ENCODE measurements at regions not wholly inside any gene's neighbourhood (a gene's known extent, or its start where the extent isn't known, plus 50 kb on each side); places are given as distances from the start of the nearest gene placed in this dataset.

DNA sequence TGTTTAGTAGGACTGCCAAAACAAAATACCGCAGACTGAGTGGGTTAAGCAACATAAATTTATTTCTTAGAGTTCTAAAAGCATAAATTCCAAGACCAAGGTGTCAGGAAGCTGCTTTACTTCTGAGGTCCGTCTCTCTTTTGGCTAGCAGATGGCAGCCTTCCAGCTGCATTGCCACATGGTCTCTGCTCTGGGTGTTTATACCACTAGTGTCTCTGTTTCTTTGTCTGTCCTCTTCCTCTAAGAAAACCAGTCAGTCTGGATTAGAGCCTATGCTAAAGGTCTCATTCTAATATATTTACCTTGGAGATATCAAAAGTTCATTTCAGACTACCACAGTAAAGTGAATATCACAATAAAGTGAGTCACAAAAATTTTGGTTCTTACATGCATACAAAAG is 519.8 kb downstream of the COL11A1 start:
- no peak for DNase-seq (ENCODE audit: low spot score)
- no peaks in the 10 kb centered on the region for H3K9me3 Mint-ChIP-seq (ENCODE audit: unreplicated experiment)
- TF ChIP-seq, protein P1, sequence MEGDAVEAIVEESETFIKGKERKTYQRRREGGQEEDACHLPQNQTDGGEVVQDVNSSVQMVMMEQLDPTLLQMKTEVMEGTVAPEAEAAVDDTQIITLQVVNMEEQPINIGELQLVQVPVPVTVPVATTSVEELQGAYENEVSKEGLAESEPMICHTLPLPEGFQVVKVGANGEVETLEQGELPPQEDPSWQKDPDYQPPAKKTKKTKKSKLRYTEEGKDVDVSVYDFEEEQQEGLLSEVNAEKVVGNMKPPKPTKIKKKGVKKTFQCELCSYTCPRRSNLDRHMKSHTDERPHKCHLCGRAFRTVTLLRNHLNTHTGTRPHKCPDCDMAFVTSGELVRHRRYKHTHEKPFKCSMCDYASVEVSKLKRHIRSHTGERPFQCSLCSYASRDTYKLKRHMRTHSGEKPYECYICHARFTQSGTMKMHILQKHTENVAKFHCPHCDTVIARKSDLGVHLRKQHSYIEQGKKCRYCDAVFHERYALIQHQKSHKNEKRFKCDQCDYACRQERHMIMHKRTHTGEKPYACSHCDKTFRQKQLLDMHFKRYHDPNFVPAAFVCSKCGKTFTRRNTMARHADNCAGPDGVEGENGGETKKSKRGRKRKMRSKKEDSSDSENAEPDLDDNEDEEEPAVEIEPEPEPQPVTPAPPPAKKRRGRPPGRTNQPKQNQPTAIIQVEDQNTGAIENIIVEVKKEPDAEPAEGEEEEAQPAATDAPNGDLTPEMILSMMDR (IDR thresholded peaks at IDR 0.05; ENCODE audit: unreplicated experiment): no peak
- H3K36me3 Mint-ChIP-seq (ENCODE audit: low read depth, unreplicated experiment): no peaks in the 10 kb centered on the region
- H3K27ac Mint-ChIP-seq (ENCODE audit: unreplicated experiment): no peak overlapping the region
- peaks cover 11% of the 10 kb centered on the region for H3K4me1 Mint-ChIP-seq (ENCODE audit: unreplicated experiment)
- no peaks in the 10 kb centered on the region for H3K27me3 Mint-ChIP-seq (ENCODE audit: unreplicated experiment)
- H3K4me3 Mint-ChIP-seq (ENCODE audit: unreplicated experiment): no peak overlapping the region

DNA sequence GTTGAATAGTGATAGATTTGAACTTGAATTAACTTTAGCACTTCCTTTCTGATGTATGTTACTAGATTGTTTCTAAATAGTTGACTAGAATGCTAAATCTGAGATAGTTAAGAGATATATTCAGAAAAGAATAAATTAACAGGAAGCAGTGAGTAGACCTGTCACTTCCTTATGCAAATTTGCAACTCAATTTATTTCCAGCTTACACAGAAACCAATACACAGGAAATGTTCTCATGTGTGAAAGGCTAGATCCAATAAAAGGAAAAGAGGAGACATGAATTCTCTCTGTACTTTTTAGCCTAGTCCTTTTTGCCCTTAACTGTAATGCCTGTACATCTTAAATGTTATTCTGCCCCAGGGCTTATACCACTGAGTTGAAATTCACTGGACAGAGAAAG is 522.3 kb downstream of the COL11A1 start:
- H3K4me3 Mint-ChIP-seq (ENCODE audit: unreplicated experiment): no peak overlapping the region
- no peaks in the 10 kb centered on the region for H3K36me3 Mint-ChIP-seq (ENCODE audit: low read depth, unreplicated experiment)
- peaks cover 11% of the 10 kb centered on the region for H3K4me1 Mint-ChIP-seq (ENCODE audit: unreplicated experiment)
- DNase-seq (ENCODE audit: low spot score): no peak
- H3K9me3 Mint-ChIP-seq (ENCODE audit: unreplicated experiment): no peaks in the 10 kb centered on the region
- no peaks in the 10 kb centered on the region for H3K27me3 Mint-ChIP-seq (ENCODE audit: unreplicated experiment)
- TF ChIP-seq, protein P1 (IDR thresholded peaks at IDR 0.05; ENCODE audit: unreplicated experiment): no peak
- no peak overlapping the region for H3K27ac Mint-ChIP-seq (ENCODE audit: unreplicated experiment)

DNA sequence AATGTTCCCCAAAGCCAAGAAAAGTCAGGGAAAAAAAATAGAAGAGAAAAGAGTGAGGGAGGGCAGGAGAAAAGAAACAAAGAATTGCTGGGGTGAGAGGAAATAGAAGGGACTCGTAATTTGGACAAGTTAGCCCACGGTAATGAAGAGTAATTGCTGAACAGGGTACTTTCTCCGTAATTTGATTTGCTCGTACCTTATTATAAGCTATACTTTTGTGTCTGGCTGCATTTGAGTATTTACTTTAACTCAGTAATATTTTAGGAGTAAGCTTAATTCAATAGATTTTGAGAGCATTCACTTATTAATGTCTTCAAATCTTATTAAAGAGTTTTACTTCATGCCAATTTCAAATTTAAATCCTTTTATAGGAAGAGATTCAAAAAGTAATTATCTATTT is 527.5 kb downstream of the COL11A1 start:
- Mint-ChIP-seq H3K4me1 (ENCODE audit: unreplicated experiment) (no peaks in the 10 kb centered on the region), H3K4me3 (ENCODE audit: unreplicated experiment) (no peak overlapping the region), H3K36me3 (ENCODE audit: low read depth, unreplicated experiment) (no peaks in the 10 kb centered on the region), H3K9me3 (ENCODE audit: unreplicated experiment) (no peaks in the 10 kb centered on the region), H3K27ac (ENCODE audit: unreplicated experiment) (no peak overlapping the region), H3K27me3 (ENCODE audit: unreplicated experiment) (no peaks in the 10 kb centered on the region)
- no peak for DNase-seq (ENCODE audit: low spot score)
- TF ChIP-seq, protein P1 (IDR thresholded peaks at IDR 0.05; ENCODE audit: unreplicated experiment): no peak

DNA sequence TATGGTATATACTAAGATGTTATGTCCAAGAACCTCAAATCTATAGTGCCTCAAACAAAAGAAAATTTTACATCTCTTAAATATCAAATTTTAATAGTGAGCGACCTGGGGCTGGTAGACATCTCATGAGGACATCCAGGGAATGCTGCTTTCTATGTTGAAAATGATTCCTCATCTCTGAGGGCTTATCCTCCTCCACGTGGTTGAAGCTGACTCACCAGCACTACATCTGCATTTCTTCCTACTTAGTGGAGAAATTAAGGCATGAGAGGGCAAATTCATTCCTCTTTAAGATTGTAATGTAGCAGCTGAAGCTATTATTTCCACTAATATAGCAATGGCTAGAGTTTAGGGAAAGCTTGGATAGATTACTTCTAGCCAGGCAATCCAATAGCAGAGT is 529.5 kb downstream of the COL11A1 start:
- Mint-ChIP-seq H3K9me3 (ENCODE audit: unreplicated experiment) (no peaks in the 10 kb centered on the region), H3K36me3 (ENCODE audit: low read depth, unreplicated experiment) (no peaks in the 10 kb centered on the region), H3K4me3 (ENCODE audit: unreplicated experiment) (no peak overlapping the region), H3K27ac (ENCODE audit: unreplicated experiment) (no peak overlapping the region), H3K4me1 (ENCODE audit: unreplicated experiment) (no peaks in the 10 kb centered on the region), H3K27me3 (ENCODE audit: unreplicated experiment) (no peaks in the 10 kb centered on the region)
- DNase-seq (ENCODE audit: low spot score): no peak
- TF ChIP-seq, protein P1 (IDR thresholded peaks at IDR 0.05; ENCODE audit: unreplicated experiment): no peak

DNA sequence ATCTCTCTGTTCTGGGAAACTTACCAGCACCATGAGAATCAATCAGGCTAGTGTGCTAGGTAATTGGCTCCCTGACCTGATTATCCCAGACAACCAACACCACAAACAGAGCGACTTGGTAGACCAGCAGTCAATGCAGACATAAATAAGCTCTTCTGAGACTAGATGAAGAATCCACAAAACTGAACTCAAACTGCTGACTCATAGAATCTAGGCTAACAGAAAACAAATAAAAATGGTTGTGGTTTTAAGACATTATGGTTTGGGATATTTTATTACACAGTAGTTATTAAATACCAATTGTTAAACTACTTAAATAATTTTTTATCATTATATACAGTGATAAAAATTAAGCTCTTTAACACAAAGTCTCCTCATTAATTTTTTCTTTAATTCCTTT is 535.7 kb downstream of the COL11A1 start:
- H3K27me3 Mint-ChIP-seq (ENCODE audit: unreplicated experiment): no peaks in the 10 kb centered on the region
- no peaks in the 10 kb centered on the region for H3K4me1 Mint-ChIP-seq (ENCODE audit: unreplicated experiment)
- no peaks in the 10 kb centered on the region for H3K36me3 Mint-ChIP-seq (ENCODE audit: low read depth, unreplicated experiment)
- H3K9me3 Mint-ChIP-seq (ENCODE audit: unreplicated experiment): no peaks in the 10 kb centered on the region
- no peak overlapping the region for H3K27ac Mint-ChIP-seq (ENCODE audit: unreplicated experiment)
- DNase-seq (ENCODE audit: low spot score): no peak
- H3K4me3 Mint-ChIP-seq (ENCODE audit: unreplicated experiment): no peak overlapping the region
- TF ChIP-seq, protein P1 (IDR thresholded peaks at IDR 0.05; ENCODE audit: unreplicated experiment): no peak

Measured in endothelial cell (in vitro differentiated cells).